ENCODE measurements at regions not wholly inside any gene's neighbourhood (a gene's known extent, or its start where the extent isn't known, plus 50 kb on each side); places are given as distances from the start of the nearest gene placed in this dataset.
"Not testable (repeated sequence)": the region's sequence is repeated elsewhere in the genome, so short reads cannot be mapped to it uniquely, and the experiment has no call there.

- no peak for DNase-seq (ENCODE audit: low spot score)
These were observed 132.3 kb upstream of the TAF11L2 start for GRCh38 chr5:17365811-17366138.

- DNase-seq (ENCODE audit: low spot score): no peak
These were observed 130.7 kb upstream of the TAF11L2 start for GRCh38 chr5:17367256-17367840.

- DNase-seq (ENCODE audit: low spot score): no peak
These were observed 127.4 kb upstream of the TAF11L2 start for GRCh38 chr5:17370651-17371050.

- DNase-seq (ENCODE audit: low spot score): no peak
These were observed 124.6 kb upstream of the TAF11L2 start for GRCh38 chr5:17373406-17373805.

- no peak for DNase-seq (ENCODE audit: low spot score)
These were observed 124.0 kb upstream of the TAF11L2 start for GRCh38 chr5:17373814-17374556.

GRCh38 chr5:17374973-17375742 lies 122.9 kb upstream of the TAF11L2 start:
- DNase-seq (ENCODE audit: low spot score): no peak

- DNase-seq (ENCODE audit: low spot score): not testable (repeated sequence)
These were observed 122.1 kb upstream of the TAF11L2 start for GRCh38 chr5:17375886-17376285.

- peak; percentile 37 for DNase-seq (ENCODE audit: low spot score)
These were observed 119.6 kb upstream of the TAF11L2 start for GRCh38 chr5:17378346-17378997.

GRCh38 chr5:17379100-17379951 lies 118.7 kb upstream of the TAF11L2 start:
- DNase-seq (ENCODE audit: low spot score): no peak

GRCh38 chr5:17381932-17382331 lies 116.1 kb upstream of the TAF11L2 start:
- DNase-seq (ENCODE audit: low spot score): no peak

GRCh38 chr5:17383526-17383925 lies 114.5 kb upstream of the TAF11L2 start:
- DNase-seq (ENCODE audit: low spot score): no peak

- DNase-seq (ENCODE audit: low spot score): no peak
These were observed 113.8 kb upstream of the TAF11L2 start for GRCh38 chr5:17384181-17384580.

GRCh38 chr5:17388717-17389116 lies 109.3 kb upstream of the TAF11L2 start:
- no peak for DNase-seq (ENCODE audit: low spot score)

- DNase-seq (ENCODE audit: low spot score): no peak
These were observed 103.9 kb upstream of the TAF11L2 start for GRCh38 chr5:17394086-17394485.

- DNase-seq (ENCODE audit: low spot score): no peak
These were observed 102.7 kb upstream of the TAF11L2 start for GRCh38 chr5:17395106-17395880.

GRCh38 chr5:17396247-17396646 lies 101.8 kb upstream of the TAF11L2 start:
- no peak for DNase-seq (ENCODE audit: low spot score)

GRCh38 chr5:17398431-17398830 lies 99.6 kb upstream of the TAF11L2 start:
- peak; percentile 75 for DNase-seq (ENCODE audit: low spot score)

GRCh38 chr5:17398866-17399835 lies 98.9 kb upstream of the TAF11L2 start:
- no peak for DNase-seq (ENCODE audit: low spot score)

GRCh38 chr5:17399931-17400330 lies 98.1 kb upstream of the TAF11L2 start:
- DNase-seq (ENCODE audit: low spot score): no peak

Data from AG20443 (cell line).